DOHH2 (cell line): ENCODE measurements at regions not wholly inside any gene's neighbourhood (a gene's known extent, or its start where the extent isn't known, plus 50 kb on each side); places are given as distances from the start of the nearest gene placed in this dataset.

Experiments
- H3F3A ChIP-seq: fragments of 200-600 bp; sonication (generic), shearing (Covaris generic); 2 replicates; pipeline ENCODE4 v1.6.0; 2016; ENCODE audit warnings: antibody characterized with exemption, mild to moderate bottlenecking; ENCODE audit not compliant: control insufficient read depth, insufficient read depth
- H3K27ac ChIP-seq: fragments of 200-600 bp; sonication (generic); 2 replicates; pipeline ENCODE4 v1.5.1; 2014; ENCODE audit warnings: low read depth, mild to moderate bottlenecking, low read length, moderate library complexity
- H3K27me3 ChIP-seq: fragments of 200-600 bp; sonication (generic); 2 replicates; pipeline ENCODE4 v1.6.1; 2014; ENCODE audit warnings: mild to moderate bottlenecking, low read length, mixed read lengths; ENCODE audit not compliant: control insufficient read depth
- H3K36me3 ChIP-seq: fragments of 200-600 bp; sonication (generic); 2 replicates; pipeline ENCODE4 v1.6.1; 2014; ENCODE audit warnings: mild to moderate bottlenecking, low read length, moderate library complexity, mixed read lengths; ENCODE audit not compliant: control insufficient read depth
- H3K4me1 ChIP-seq: fragments of 200-600 bp; sonication (generic); 2 replicates; pipeline ENCODE4 v1.6.1; 2014; ENCODE audit warnings: mild to moderate bottlenecking, low read length, mixed read lengths; ENCODE audit not compliant: control insufficient read depth
- H3K4me2 ChIP-seq: fragments of 200-600 bp; sonication (generic); 2 replicates; pipeline ENCODE4 v1.6.0; 2014; ENCODE audit warnings: mild to moderate bottlenecking, low read length, moderate library complexity
- H3K4me3 ChIP-seq: fragments of 200-600 bp; sonication (generic); 2 replicates; pipeline ENCODE4 v1.5.1; 2014; ENCODE audit warnings: mild to moderate bottlenecking, low read length, mixed read lengths
- H3K79me2 ChIP-seq: fragments of 200-600 bp; sonication (generic); 2 replicates; pipeline ENCODE4 v1.6.1; 2014; ENCODE audit warnings: mild to moderate bottlenecking, low read length, mixed read lengths; ENCODE audit not compliant: control insufficient read depth
- H3K9me2 ChIP-seq: fragments of 200-600 bp; sonication (generic); replicated peaks from 2 replicates; pipeline ENCODE4 v1.6.1; 2014; ENCODE audit warnings: mild to moderate bottlenecking, low read length, mixed read lengths; ENCODE audit not compliant: control insufficient read depth
- H3K9me3 ChIP-seq: fragments of 200-600 bp; sonication (generic); 2 replicates; pipeline ENCODE4 v1.6.1; 2014; ENCODE audit warnings: antibody characterized with exemption, low read length, mixed read lengths; ENCODE audit not compliant: control insufficient read depth, insufficient read depth
- H4K20me1 ChIP-seq: fragments of 200-600 bp; sonication (generic); 2 replicates; pipeline ENCODE4 v1.6.0; 2014; ENCODE audit warnings: low read depth, mild to moderate bottlenecking, antibody characterized with exemption, low read length, moderate library complexity; ENCODE audit not compliant: control insufficient read depth, insufficient read depth
- EZH2phosphoT487 ChIP-seq: fragments of 200-600 bp; sonication (generic); IDR thresholded peaks from 2 replicates; pipeline ENCODE4 v1.6.1; 2017; ENCODE audit warnings: borderline replicate concordance, mild to moderate bottlenecking, antibody characterized with exemption, low read length, moderate library complexity, mixed read lengths
- TF ChIP-seq, protein P1 (sequence below): fragments of 200-600 bp; sonication (generic); IDR thresholded peaks from one replicate; pipeline ENCODE4 v1.5.1; 2014; ENCODE audit warnings: antibody characterized with exemption, mild to moderate bottlenecking, low read depth, low read length; ENCODE audit not compliant: poor library complexity, severe bottlenecking

DNA sequence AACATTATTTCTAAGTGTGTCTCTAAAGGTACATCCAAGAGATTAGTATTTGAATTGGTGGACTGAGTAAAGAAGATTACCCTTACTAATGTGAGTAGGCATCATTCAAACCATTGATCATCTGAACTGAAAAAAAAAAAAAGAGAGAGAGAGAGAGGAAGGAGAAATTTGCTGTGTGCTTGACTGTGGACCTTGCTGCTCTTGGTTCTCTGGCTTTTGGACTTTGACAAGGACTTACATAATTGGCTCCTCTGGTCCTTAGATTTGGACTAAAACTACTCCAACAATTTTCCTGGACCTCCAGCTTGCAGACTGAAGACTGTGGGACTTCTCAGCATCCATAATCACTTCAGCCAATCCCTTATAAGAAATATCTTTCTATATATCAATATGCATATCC, 1091.9 kb upstream of the EDIL3 start:
- no peaks in the 10 kb centered on the region for H3K4me1 ChIP-seq
- TF ChIP-seq, protein P1, sequence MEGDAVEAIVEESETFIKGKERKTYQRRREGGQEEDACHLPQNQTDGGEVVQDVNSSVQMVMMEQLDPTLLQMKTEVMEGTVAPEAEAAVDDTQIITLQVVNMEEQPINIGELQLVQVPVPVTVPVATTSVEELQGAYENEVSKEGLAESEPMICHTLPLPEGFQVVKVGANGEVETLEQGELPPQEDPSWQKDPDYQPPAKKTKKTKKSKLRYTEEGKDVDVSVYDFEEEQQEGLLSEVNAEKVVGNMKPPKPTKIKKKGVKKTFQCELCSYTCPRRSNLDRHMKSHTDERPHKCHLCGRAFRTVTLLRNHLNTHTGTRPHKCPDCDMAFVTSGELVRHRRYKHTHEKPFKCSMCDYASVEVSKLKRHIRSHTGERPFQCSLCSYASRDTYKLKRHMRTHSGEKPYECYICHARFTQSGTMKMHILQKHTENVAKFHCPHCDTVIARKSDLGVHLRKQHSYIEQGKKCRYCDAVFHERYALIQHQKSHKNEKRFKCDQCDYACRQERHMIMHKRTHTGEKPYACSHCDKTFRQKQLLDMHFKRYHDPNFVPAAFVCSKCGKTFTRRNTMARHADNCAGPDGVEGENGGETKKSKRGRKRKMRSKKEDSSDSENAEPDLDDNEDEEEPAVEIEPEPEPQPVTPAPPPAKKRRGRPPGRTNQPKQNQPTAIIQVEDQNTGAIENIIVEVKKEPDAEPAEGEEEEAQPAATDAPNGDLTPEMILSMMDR, result no peak
- TF ChIP-seq EZH2phosphoT487, result no peak
- no peak overlapping the region for H3K27ac ChIP-seq
- no peaks in the 10 kb centered on the region for H3K9me2 ChIP-seq
- H3K79me2 ChIP-seq, result no peaks in the 10 kb centered on the region
- H4K20me1 ChIP-seq, result no peaks in the 10 kb centered on the region
- H3K36me3 ChIP-seq, result no peaks in the 10 kb centered on the region
- H3F3A ChIP-seq, result no peaks in the 10 kb centered on the region
- no peaks in the 10 kb centered on the region for H3K27me3 ChIP-seq
- no peak overlapping the region for H3K4me2 ChIP-seq
- no peaks in the 10 kb centered on the region for H3K9me3 ChIP-seq
- no peak overlapping the region for H3K4me3 ChIP-seq

DNA sequence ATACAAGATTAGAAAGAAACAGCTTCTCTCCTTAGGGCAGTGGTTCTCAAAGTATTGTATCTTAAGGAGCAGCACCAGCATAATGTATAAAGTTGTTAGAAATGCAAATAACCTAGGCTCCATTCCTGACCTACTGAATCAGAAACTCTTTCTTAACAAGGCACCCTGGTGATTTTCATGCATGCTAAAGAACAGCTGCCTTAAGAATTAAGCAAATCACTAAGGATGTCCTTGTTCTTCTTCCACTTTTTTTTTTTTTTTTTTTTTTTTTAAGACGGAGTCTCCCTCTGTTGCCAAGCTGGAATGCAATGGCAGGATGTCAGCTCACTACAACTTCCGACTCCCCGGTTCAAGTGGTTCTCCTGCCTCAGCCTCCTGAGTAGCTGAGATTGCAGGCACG, 1095.2 kb upstream of the EDIL3 start:
- no peaks in the 10 kb centered on the region for H4K20me1 ChIP-seq
- H3K27me3 ChIP-seq, result no peaks in the 10 kb centered on the region
- no peaks in the 10 kb centered on the region for H3K9me2 ChIP-seq
- no peaks in the 10 kb centered on the region for H3K9me3 ChIP-seq
- H3K4me1 ChIP-seq, result no peaks in the 10 kb centered on the region
- no peak overlapping the region for H3K4me2 ChIP-seq
- no peak overlapping the region for H3K27ac ChIP-seq
- no peaks in the 10 kb centered on the region for H3K36me3 ChIP-seq
- H3K79me2 ChIP-seq, result no peaks in the 10 kb centered on the region
- no peaks in the 10 kb centered on the region for H3F3A ChIP-seq
- no peak for TF ChIP-seq EZH2phosphoT487
- TF ChIP-seq, protein P1, result no peak
- no peak overlapping the region for H3K4me3 ChIP-seq

DNA sequence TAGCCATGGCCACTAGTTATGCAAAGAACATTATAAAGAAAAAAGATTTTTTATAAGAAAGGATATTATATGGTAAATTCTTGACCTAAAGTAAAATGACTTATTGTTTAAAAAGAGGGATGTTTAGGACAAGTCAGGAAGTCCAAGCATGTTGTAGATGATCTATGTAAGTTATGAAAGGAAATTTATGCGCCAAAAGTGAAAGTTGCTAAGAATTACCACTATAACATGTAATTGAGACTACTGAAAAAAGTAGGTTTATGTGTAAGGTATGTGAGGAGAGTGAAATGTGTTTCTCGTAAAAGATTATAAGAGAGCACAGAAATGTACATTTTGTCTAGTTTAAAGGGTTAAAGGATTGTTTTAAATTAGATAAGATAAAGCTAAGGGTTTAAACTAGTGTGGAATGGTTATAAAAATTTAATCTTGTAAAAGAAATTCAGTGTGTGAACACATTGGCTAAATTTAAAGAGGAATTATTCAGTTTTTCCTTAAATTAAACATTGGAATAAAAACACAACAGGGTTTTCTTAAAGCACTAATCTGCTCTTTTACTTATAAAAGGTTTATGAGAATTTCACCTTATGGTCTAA, 1100.4 kb upstream of the EDIL3 start:
- Histone ChIP-seq H3K4me1 (no peaks in the 10 kb centered on the region), H3K9me2 (no peaks in the 10 kb centered on the region), H3K36me3 (no peaks in the 10 kb centered on the region), H3K27ac (no peak overlapping the region), H3F3A (no peaks in the 10 kb centered on the region), H4K20me1 (no peaks in the 10 kb centered on the region), H3K4me3 (no peak overlapping the region), H3K4me2 (no peak overlapping the region), H3K79me2 (no peaks in the 10 kb centered on the region), H3K9me3 (no peaks in the 10 kb centered on the region), H3K27me3 (no peaks in the 10 kb centered on the region)
- no peak for TF ChIP-seq EZH2phosphoT487
- TF ChIP-seq, protein P1, result no peak

DNA sequence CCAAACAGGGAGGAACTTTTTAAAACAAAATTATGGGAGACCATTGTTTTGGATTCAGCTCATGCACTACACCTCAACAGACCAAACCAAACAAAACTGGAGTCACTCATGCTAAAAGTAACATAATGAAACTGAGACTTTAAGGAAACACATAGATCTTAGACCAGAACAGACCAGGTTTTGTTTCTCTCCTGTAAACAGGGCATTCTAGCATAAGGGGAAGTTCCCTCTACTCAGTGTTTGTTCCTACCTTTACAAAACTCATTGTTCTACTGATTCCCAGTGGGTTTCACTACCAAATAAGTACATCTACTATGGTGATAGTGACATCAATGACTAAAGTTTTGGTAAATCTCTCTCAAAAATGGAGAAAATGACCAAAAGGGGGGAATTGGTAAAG, 1103.6 kb upstream of the EDIL3 start:
- no peaks in the 10 kb centered on the region for H3K9me3 ChIP-seq
- H3K4me1 ChIP-seq, result no peaks in the 10 kb centered on the region
- no peaks in the 10 kb centered on the region for H3F3A ChIP-seq
- H3K9me2 ChIP-seq, result no peaks in the 10 kb centered on the region
- no peaks in the 10 kb centered on the region for H4K20me1 ChIP-seq
- no peaks in the 10 kb centered on the region for H3K27me3 ChIP-seq
- no peaks in the 10 kb centered on the region for H3K36me3 ChIP-seq
- no peak for TF ChIP-seq EZH2phosphoT487
- TF ChIP-seq, protein P1, result no peak
- no peak overlapping the region for H3K4me2 ChIP-seq
- no peak overlapping the region for H3K27ac ChIP-seq
- no peaks in the 10 kb centered on the region for H3K79me2 ChIP-seq
- no peak overlapping the region for H3K4me3 ChIP-seq
